CMK (cell line): ENCODE measurements at regions not wholly inside any gene's neighbourhood (a gene's known extent, or its start where the extent isn't known, plus 50 kb on each side); places are given as distances from the start of the nearest gene placed in this dataset.

Experiments
- DNase-seq: peaks from one replicate; pipeline ENCODE4 v3.0.0-alpha.2; 2010; ENCODE audit warnings: low read depth

GRCh38 chr9:135252980-135253304, 165.5 kb downstream of the OLFM1 start:
- no peak for DNase-seq

GRCh38 chr9:135253305-135254004, 166.0 kb downstream of the OLFM1 start:
- no peak for DNase-seq

DNA sequence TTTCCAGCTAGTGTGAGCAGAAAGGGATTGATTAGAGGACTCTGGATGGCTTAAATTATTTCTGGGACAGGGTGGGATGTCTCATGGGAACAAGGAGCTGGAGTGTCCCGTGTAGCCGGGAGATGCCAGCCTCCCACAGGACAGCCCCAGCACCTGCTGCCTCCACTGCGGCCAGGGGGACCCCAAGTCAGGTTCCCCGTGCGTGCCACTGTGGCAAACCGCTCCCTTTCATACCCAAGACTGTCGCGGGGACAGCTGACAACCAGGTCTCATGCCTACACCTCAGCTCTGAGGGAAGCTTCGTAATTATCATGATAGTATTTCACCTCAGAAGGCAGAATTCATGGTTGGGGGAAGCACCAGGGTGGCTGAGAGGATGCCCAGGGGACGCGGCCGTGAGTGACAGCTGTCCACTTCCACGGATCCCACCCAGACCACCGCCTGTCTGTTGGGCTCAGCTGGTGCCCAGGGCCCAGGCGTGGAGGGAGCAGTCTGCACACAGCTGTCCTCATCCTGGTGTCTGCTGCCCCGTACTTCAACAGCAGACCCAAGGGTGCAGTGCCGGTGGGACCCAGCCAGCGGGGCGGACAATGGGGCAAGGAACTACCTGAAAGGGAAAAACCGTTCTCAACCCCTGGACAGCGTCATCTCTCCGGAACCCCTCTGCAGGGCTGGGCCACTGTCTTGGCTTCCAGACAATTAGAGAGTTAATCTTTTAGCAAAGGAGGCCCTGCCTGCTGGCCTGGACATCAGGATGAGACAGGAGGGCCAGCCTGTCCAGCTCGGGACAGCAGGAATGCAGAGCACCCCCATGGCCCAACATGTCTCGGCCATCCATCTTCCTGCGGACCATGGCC, 166.9 kb downstream of the OLFM1 start:
- DNase-seq, result no peak

DNA sequence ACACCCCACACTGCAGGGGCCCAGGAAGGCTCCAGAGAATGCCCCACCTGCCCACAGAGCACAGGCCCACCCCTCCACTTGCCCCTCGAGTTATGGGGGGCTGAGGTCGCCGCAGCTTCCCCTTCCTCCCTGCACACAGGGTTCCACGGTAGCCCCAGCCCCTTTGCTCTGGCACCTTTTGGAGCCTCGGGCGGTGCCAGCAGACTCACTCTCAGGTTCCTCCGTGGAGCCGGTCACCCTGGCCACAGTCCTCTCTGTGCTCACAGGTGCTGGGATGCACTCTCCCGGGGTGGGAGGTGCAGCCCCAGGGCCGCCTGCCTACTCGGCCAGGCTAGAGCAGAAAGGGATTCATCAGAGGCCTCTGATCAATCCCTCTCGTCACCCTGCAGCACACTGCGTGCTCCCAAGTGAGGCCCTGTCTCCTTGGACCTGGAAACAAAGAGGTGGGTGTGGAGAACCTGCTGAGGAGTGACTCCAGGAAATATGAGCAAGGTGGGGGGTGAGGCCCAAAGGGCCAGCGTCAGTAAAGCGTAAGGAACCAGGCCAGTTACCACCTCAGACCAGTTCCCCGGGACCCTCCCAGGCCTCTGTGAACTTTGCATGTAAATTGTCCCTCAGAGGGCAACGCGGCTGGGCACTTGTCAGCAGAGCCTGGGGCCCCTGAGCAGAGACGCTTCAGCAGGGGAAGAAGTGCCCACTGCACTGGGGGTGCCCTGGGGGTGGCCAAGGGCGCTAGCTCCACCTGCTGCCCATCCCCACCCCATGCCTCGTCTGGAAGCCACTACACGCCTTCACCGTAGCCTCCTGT, 167.8 kb downstream of the OLFM1 start:
- DNase-seq, result no peak

DNA sequence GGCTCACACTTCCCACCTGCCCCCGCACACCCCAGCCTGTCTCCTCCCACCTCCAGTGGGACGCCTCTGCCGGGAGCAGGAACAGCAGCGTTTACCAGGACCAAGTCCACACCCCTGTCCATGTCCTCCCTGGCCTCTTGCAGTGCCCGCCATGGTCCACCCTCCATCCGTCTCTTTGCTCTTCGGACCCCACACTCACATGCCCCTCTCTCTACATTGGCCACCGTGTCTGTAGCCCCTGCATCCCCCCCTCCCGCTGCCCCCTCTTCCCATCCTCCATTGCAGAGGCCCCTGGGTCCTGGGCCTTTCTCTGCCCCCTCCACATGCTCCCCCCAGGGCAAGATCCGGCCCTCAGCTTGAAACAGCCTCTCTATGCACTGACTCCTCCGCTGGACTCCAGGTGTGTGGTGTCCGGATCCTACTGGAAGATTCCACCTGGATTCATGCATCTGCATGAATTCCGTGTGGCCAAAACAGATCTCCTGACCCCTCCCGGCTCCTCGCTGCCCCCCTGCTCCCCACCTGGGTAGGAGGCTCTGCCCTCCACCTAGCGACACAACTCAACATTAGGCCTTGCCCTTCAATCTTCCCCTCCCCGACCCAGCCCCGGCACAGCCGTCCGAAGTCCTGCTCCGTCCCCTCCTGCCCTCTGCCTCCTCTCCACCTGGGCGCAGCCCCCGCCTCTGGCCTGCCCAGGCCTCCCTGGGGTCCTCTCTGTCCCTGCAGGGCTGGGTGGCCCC, 168.5 kb downstream of the OLFM1 start:
- DNase-seq, result no peak

DNA sequence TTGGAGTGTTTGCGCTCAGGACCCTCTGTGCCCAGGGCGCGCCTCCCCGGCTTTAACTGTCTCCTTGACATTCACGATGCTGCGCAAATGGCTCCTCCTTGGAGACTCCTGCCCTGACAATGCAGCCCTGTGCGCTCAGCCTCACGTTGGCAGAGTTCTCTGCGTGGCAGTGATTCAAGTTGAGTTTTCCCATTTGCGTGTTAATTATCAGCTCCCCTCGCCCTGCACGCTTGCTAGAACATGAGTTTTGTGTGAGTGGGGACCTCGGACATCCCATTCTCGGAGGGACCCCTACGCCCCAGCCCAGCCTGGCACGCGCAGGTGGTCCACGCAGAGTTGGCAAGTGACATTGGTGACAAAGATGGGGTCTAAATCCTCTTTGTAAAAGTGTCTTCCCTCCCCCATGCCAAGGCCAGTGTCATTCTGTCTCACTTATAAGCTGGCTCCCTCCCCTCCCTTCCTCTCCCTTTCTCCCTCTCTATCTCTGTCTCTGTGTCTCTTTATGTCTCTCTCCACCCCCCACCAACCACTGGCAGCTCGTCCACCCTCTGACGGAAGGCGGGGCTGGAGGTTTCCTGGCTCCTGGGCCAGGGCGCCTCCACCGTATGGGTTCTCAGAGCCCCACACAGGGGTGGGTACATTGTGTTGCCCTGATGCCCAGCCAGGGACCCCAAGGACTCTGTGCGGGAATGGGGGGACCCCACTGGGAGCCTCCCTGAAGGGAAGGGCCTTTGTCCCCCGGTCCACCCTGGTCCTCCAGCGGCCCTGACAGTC, 169.3 kb downstream of the OLFM1 start:
- DNase-seq, result no peak

DNA sequence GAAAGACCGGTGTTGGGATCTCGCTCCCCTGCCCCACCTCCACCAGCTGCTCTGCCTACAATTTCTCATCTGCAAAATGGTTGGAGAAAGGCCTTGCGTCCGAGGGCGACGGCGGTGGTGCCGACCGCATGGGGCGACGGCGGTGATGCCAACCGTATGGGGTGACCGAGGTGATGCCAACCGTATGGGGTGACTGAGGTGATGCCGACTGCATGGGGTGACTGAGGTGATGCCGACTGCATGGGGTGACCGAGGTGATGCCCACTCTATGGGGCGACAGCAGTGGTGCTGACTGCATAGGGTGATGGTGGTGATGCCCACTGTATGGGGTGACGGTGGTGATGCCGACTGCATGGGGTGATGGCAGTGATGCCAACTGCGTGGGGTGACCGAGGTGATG, 171.0 kb downstream of the OLFM1 start:
- DNase-seq, result no peak

GRCh38 chr9:135259273-135259672, 171.8 kb downstream of the OLFM1 start:
- DNase-seq, result no peak

DNA sequence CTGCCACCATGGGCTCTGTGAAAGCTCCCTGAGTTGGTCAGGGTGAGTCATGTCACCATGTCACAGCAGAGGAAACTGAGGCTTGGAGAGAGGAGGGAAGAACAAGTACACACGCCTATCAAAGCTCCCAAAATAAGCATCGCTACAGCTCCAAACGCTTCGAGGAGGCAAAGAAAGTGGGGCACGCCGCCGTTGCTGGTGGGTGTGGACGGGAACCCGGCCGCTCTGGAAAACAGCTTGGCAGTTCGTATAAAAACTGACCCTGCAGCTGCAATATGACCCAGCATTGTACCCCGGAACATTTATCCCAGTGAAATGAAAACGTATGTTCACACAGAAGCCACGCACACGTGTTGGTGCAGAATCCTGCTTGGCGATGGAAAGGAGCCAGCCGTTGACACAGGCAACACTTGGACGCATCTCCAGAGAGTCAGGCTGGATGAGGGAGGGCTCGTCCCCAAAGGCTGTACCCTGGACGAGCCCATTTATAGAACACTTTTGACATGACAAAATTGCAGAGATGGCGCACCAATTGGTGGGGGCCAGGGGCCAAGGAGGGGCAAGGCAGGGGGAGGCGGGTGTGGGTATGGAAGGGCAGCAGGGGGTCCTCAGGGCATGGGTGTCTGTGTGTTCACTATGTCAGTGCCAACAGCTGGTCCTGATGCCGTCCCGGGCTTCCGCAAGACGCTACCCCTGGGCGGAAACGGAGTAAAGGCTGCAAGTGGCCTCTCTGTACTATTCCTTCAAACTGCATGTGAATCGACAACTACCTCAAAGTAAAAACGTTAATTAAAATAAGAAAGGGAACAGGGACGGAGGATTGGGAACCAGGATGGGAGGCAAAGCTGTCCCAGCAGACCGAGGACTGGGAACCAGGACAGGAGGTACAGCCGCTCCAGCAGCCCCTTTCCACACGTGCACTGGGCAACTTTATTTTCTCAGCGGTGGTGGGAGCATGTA, 173.0 kb downstream of the OLFM1 start:
- DNase-seq, result no peak

DNA sequence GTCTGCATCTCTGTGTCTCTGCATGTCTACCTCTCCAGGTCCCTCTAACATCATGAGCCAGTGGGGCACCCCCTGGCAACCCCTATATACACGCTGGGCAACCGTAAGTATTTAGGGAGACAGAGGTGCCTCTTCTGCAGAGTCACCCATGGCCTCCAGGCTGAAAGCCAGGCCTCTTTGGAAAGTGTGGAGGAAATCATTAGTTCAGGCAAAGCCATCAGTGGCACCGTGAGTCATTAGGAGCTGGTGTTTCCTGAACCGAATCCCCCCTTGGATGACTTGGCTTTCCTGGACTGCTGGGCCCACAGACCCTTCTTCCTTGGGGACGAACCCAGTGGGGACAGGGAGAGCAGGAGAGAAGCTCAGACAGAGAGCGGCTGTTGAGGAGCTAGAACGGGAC, 174.8 kb downstream of the OLFM1 start:
- no peak for DNase-seq

- DNase-seq, result no peak
Observed at GRCh38 chr9:135263511-135263910, 176.0 kb downstream of the OLFM1 start.

DNA sequence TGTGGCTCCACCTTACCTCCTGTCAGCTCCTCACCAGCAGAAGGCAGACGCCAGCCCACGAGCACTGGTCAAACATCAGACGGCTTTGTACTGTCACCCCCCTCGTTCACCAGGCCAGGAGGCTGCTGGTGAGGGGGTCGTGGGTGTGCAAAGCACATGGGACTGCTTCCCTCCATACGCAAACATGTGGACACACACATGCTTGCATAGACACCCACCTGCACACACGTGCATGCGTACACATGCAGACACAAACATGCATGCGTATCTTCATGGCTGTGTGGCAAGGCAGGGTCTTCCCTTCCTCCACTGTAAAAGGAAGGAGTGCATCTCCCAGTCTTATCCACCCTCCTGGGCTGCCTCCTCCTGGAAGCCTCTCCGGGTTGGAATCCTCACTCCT, 178.5 kb downstream of the OLFM1 start:
- DNase-seq, result no peak

GRCh38 chr9:135267191-135267809, 179.8 kb downstream of the OLFM1 start:
- DNase-seq, result no peak

- DNase-seq, result no peak
Observed at GRCh38 chr9:135268031-135268430, 180.6 kb downstream of the OLFM1 start.

GRCh38 chr9:135268981-135269380, 181.5 kb downstream of the OLFM1 start:
- no peak for DNase-seq

DNA sequence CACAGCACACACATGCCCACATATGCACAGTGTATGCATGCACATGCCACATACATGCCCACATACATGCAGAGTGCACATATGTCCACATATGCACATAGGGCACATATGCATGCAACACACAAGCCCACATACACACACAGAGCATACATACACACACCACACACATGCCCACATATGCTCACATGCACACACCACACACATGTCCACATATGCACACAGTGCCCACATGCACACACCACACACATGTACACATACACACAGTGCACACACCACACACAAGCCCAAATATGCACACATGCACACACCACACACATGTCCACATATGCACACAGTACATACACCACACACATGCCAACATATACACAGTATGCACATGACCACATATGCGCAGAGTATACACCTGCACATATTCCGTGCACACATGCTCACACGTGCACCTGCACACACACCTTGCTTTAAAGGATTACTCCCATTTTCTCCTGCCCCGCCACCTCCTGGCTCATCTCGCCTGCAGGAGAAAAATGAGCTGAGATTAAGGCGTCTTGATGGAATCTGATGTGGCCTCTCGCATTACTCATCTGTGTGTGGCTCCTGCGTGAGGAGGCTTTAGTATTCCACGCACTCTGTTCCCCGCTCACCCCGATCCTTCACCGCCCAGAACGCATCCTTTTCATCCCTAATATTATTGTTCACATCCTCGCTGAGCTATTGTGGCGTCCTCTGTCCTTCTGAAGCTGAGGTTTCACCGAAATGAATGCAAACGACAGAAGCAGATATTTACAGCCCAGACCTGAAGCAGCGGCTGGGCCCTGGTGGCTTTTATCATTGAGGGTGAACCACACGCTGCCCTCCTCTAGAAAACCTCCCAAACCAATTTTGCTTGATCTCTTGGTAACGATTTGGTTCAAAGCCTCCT, 182.7 kb downstream of the OLFM1 start:
- no peak for DNase-seq

- DNase-seq, result no peak
Observed at GRCh38 chr9:135271425-135271824, 184.0 kb downstream of the OLFM1 start.

DNA sequence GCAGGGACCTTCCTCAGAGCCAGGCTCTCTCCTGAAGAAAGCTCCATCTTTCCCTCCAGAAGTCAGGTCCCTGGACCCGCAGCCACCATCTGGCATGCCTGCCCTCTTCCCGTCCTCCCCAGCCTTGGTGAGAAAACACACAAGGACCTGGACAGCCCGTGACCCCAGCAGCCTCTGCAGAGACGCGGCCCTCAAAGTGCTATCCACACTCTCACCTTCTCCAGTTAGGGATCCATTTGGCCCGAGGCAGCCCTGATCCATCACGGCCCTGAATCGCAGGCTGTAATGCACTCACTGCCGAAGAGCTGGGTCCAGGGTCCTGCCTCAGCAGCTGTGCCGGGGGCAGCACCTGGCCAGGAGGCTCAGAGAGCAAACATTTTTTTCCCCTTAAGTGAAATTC, 185.1 kb downstream of the OLFM1 start:
- no peak for DNase-seq

DNA sequence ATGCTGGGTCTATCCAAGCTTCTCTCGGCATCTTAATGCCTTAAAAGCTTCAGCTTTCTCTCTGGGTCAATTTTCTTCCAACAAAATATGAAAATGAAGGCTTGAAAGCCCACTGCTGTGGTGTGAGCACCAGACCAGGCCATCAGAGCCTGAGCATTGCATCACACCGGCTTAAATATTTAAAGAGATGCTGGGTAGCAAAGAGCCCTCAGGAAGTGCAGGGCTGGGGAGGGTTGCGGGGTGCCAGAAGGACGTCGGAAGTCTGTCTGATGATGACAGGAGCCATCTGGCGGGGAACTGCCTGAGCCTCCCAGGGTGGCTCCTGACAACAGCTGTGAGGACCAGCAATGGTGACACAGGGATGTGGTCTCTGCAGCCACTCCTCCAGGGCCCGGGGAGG, 185.5 kb downstream of the OLFM1 start:
- DNase-seq, result no peak
